ENCODE measurements at regions not wholly inside any gene's neighbourhood (a gene's known extent, or its start where the extent isn't known, plus 50 kb on each side); places are given as distances from the start of the nearest gene placed in this dataset.

GRCh38 chr6:81995548-81996289 is 243.2 kb upstream of the TENT5A start:
- Histone ChIP-seq H3K4me1 (no peaks in the 10 kb centered on the region), H3K9me3 (no peaks in the 10 kb centered on the region), H3K4me3 (no peak overlapping the region), H3K36me3 (no peaks in the 10 kb centered on the region), H3K27me3 (no peaks in the 10 kb centered on the region), H3K27ac (no peak overlapping the region)
- intact Hi-C loops (cut with DNase I; ENCODE audit: low total_unique reads), result no loop called here
- no peak for TF ChIP-seq POLR2A (IDR thresholded peaks at IDR 0.05)
- TF ChIP-seq CTCF (IDR thresholded peaks at IDR 0.05), result no peak
- no peak for TF ChIP-seq POLR2AphosphoS5 (IDR thresholded peaks at IDR 0.05)
- TF ChIP-seq EP300 (IDR thresholded peaks at IDR 0.05), result no peak
- 45 to 61% (median 52%) methylated on average over 1 of the region's 1 CpG for WGBS, 5 donors
- DNase-seq, result no peak

GRCh38 chr6:81988871-81989270 is 236.4 kb upstream of the TENT5A start:
- DNase-seq, result no peak
- H3K27me3 ChIP-seq, result no peaks in the 10 kb centered on the region
- 79 to 94% (median 90%) methylated on average over 3 of the region's 3 CpGs for WGBS, 5 donors
- no peaks in the 10 kb centered on the region for H3K4me1 ChIP-seq
- H3K4me3 ChIP-seq, result no peak overlapping the region
- TF ChIP-seq CTCF (IDR thresholded peaks at IDR 0.05) (no peak), POLR2AphosphoS5 (IDR thresholded peaks at IDR 0.05) (no peak), EP300 (IDR thresholded peaks at IDR 0.05) (no peak), POLR2A (IDR thresholded peaks at IDR 0.05) (no peak)
- intact Hi-C loops (cut with DNase I; ENCODE audit: low total_unique reads), result no loop called here
- no peak overlapping the region for H3K27ac ChIP-seq
- no peaks in the 10 kb centered on the region for H3K36me3 ChIP-seq
- H3K9me3 ChIP-seq, result no peaks in the 10 kb centered on the region

GRCh38 chr6:81988446-81988845 is 236.0 kb upstream of the TENT5A start:
- Histone ChIP-seq H3K36me3 (no peaks in the 10 kb centered on the region), H3K9me3 (no peaks in the 10 kb centered on the region), H3K27me3 (no peaks in the 10 kb centered on the region), H3K27ac (no peak overlapping the region), H3K4me3 (no peak overlapping the region), H3K4me1 (no peaks in the 10 kb centered on the region)
- intact Hi-C loops (cut with DNase I; ENCODE audit: low total_unique reads), result no loop called here
- WGBS, 5 donors, result 88 to 95% (median 90%) methylated on average over 1 of the region's 1 CpG
- DNase-seq, result no peak
- no peak for TF ChIP-seq POLR2AphosphoS5 (IDR thresholded peaks at IDR 0.05)
- TF ChIP-seq EP300 (IDR thresholded peaks at IDR 0.05), result no peak
- no peak for TF ChIP-seq CTCF (IDR thresholded peaks at IDR 0.05)
- TF ChIP-seq POLR2A (IDR thresholded peaks at IDR 0.05), result no peak

GRCh38 chr6:81987293-81987692 is 234.8 kb upstream of the TENT5A start:
- Histone ChIP-seq H3K9me3 (no peaks in the 10 kb centered on the region), H3K4me1 (no peaks in the 10 kb centered on the region), H3K36me3 (no peaks in the 10 kb centered on the region), H3K27ac (no peak overlapping the region), H3K4me3 (no peak overlapping the region), H3K27me3 (no peaks in the 10 kb centered on the region)
- TF ChIP-seq EP300 (IDR thresholded peaks at IDR 0.05), result no peak
- TF ChIP-seq POLR2AphosphoS5 (IDR thresholded peaks at IDR 0.05), result no peak
- no peak for TF ChIP-seq POLR2A (IDR thresholded peaks at IDR 0.05)
- TF ChIP-seq CTCF (IDR thresholded peaks at IDR 0.05), result no peak
- intact Hi-C loops (cut with DNase I; ENCODE audit: low total_unique reads), result no loop called here
- 79 to 91% (median 87%) methylated on average over 3 of the region's 3 CpGs for WGBS, 5 donors
- no peak for DNase-seq
